ENCODE measurements at regions not wholly inside any gene's neighbourhood (a gene's known extent, or its start where the extent isn't known, plus 50 kb on each side); places are given as distances from the start of the nearest gene placed in this dataset.

DNA sequence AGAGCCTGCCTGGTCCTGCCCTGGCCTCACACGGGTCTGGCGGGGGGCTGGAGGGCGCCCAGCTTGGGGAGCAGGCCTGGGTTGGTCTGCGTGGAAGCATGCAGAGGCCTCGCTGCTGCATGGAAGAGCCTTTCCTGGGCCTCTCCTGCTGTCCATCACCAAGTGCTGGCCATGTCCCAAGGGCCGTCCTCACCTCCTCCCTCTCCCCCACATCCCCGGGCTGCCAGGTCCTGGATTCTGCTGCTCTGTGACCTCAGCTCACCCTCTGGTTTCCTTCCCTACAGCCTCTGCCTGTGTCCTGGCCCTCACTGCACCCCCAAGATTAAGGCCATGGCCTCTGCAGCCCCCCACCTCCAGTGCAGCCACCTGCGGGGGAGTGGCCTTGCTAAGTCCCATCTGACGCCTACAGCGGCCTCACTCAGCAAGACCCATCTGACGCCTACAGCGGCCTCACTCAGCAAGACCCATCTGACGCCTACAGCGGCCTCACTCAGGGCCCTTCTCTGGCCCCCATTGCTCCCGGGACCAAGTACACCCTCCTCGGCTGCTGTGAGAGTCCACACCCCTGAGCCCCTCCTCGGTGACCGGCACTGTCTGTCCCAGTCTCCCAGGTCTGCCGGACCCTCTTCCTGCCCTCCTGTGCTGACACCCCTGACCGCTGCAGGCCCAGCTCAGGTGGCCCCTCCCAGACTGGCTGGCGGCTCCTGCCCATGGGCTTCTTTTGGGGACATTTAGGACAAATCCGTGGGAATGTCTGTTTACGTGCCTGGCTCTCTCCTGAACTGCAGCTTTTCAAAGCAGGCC lies 119.5 kb upstream of the B3GAT1 start:
- H3K36me3 ChIP-seq (replicated peaks; ENCODE audit: low read depth, low read length), result no peaks in the 10 kb centered on the region
- H3K27me3 ChIP-seq (ENCODE audit: low read depth, low read length), result peaks cover 2% of the 10 kb centered on the region; the same call in 1 of the 2 replicates
- no peaks in the 10 kb centered on the region for H3K9me3 ChIP-seq (ENCODE audit: insufficient read depth, low read length)
- H3K9ac ChIP-seq (ENCODE audit: low read length), result no peak overlapping the region
- H3K27ac ChIP-seq (ENCODE audit: low read length), result no peak overlapping the region
- H3K4me1 ChIP-seq (ENCODE audit: low read length), result no peaks in the 10 kb centered on the region
- H3K79me2 ChIP-seq (ENCODE audit: low read length), result no peaks in the 10 kb centered on the region
- no peak for TF ChIP-seq EZH2phosphoT487 (IDR thresholded peaks at IDR 0.05; ENCODE audit: low read depth)
- no peak for TF ChIP-seq CTCF (IDR thresholded peaks at IDR 0.05; ENCODE audit: low read depth, low read length)
- H4K20me1 ChIP-seq (ENCODE audit: insufficient read depth, low read length), result no peaks in the 10 kb centered on the region
- no peak overlapping the region for H3K4me2 ChIP-seq (ENCODE audit: low read length)
- no peak overlapping the region for H3K4me3 ChIP-seq (ENCODE audit: low read length)
- no peak overlapping the region for H2AFZ ChIP-seq (ENCODE audit: low read depth, low read length)

- H3K27me3 ChIP-seq (ENCODE audit: low read depth, low read length), result peaks cover 2% of the 10 kb centered on the region; the same call in 1 of the 2 replicates
- H3K4me3 ChIP-seq (ENCODE audit: low read length), result no peak overlapping the region
- no peak overlapping the region for H3K27ac ChIP-seq (ENCODE audit: low read length)
- H3K4me2 ChIP-seq (ENCODE audit: low read length), result no peak overlapping the region
- H3K9me3 ChIP-seq (ENCODE audit: insufficient read depth, low read length), result no peaks in the 10 kb centered on the region
- TF ChIP-seq CTCF (IDR thresholded peaks at IDR 0.05; ENCODE audit: low read depth, low read length), result no peak
- no peak for TF ChIP-seq EZH2phosphoT487 (IDR thresholded peaks at IDR 0.05; ENCODE audit: low read depth)
- H3K36me3 ChIP-seq (replicated peaks; ENCODE audit: low read depth, low read length), result no peaks in the 10 kb centered on the region
- H4K20me1 ChIP-seq (ENCODE audit: insufficient read depth, low read length), result no peaks in the 10 kb centered on the region
- H3K4me1 ChIP-seq (ENCODE audit: low read length), result no peaks in the 10 kb centered on the region
- H3K79me2 ChIP-seq (ENCODE audit: low read length), result no peaks in the 10 kb centered on the region
- no peak overlapping the region for H3K9ac ChIP-seq (ENCODE audit: low read length)
- H2AFZ ChIP-seq (ENCODE audit: low read depth, low read length), result no peak overlapping the region
Observed at GRCh38 chr11:134530636-134531326, 118.7 kb upstream of the B3GAT1 start.

- Histone ChIP-seq H4K20me1 (ENCODE audit: insufficient read depth, low read length) (no peaks in the 10 kb centered on the region), H2AFZ (ENCODE audit: low read depth, low read length) (no peak overlapping the region), H3K79me2 (ENCODE audit: low read length) (no peaks in the 10 kb centered on the region), H3K27ac (ENCODE audit: low read length) (no peak overlapping the region), H3K9me3 (ENCODE audit: insufficient read depth, low read length) (no peaks in the 10 kb centered on the region), H3K4me2 (ENCODE audit: low read length) (no peak overlapping the region), H3K4me1 (ENCODE audit: low read length) (no peaks in the 10 kb centered on the region), H3K4me3 (ENCODE audit: low read length) (no peak overlapping the region), H3K36me3 (replicated peaks; ENCODE audit: low read depth, low read length) (no peaks in the 10 kb centered on the region), H3K9ac (ENCODE audit: low read length) (no peak overlapping the region), H3K27me3 (ENCODE audit: low read depth, low read length) (peaks cover 2% of the 10 kb centered on the region; the same call in 1 of the 2 replicates)
- TF ChIP-seq EZH2phosphoT487 (IDR thresholded peaks at IDR 0.05; ENCODE audit: low read depth) (no peak), CTCF (IDR thresholded peaks at IDR 0.05; ENCODE audit: low read depth, low read length) (no peak)
Observed at GRCh38 chr11:134529212-134530096, 117.4 kb upstream of the B3GAT1 start.
